ENCODE measurements at regions not wholly inside any gene's neighbourhood (a gene's known extent, or its start where the extent isn't known, plus 50 kb on each side); places are given as distances from the start of the nearest gene placed in this dataset.
"Not testable (repeated sequence)": the region's sequence is repeated elsewhere in the genome, so short reads cannot be mapped to it uniquely, and the experiment has no call there.

DNA sequence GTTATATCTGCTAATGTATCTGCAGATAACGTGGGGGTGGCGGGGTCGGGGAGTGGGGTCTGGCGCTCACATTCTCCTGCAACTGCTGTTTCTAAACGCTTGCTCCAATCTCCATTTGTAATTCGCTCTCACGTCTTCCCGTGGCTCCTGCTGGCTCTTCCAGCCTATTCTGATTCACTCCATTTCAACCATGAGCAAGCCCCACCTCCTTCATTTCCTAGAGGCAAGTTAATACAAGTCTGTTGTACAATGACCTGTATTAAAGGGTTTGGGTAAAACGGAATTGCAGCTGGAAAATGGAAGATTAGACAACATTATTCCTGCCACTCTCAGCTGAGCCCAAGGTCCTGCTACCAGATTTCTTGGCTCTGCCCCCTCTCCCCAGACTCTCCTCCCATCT, 132.3 kb downstream of the CSNK2A3 start:
- DNase-seq, result no peak

DNA sequence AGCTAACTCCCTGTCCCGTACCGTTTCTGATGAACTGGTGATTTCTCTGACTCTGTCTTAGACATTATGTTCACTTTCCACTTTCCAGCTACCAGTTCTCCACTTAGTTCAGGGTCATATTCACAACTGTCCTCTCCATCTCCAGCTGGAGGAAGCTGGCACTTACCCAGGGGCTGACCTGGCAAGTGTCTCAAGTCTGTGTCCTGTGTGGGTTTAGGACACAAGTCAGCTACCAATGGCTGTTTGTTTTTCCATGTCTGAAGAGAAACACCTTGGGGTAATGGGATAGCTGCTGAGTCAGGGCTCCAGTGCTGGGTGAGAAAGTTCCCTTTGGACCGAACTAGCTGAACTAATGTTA, 134.4 kb downstream of the CSNK2A3 start:
- DNase-seq, result no peak

DNA sequence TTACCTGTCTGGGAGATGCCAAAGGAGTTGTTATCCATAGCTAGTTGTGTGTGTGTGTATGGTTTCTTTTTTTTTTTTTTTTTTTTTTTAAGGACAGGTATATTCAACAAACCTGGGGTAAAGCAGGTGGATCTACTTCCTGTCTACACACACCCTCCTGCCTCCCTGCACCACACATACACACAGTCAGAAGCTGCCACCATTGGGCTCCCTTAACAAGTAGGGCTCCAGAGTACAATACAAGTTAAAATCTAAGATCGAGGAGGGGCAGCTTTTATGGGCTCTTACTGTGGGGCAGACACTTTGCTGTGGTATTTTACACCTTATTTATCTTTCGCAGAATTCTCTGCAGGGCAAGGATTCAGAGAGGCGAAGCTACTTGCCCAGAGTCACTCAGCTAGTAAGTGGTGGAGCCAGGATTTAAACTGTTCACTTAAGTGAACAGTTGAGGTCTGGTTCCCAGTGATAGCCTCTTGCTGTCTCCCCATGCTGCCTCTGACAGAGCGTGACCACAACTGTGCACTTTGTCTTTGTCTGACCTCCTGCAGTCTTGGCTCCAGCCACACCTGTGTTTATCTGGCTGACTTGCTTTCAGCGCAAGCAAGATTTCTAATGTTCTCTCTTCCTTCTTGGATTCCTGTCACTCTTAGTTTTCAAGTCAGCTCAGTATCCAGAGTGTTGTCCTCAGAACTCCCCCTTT, 135.0 kb downstream of the CSNK2A3 start:
- DNase-seq, result no peak

DNA sequence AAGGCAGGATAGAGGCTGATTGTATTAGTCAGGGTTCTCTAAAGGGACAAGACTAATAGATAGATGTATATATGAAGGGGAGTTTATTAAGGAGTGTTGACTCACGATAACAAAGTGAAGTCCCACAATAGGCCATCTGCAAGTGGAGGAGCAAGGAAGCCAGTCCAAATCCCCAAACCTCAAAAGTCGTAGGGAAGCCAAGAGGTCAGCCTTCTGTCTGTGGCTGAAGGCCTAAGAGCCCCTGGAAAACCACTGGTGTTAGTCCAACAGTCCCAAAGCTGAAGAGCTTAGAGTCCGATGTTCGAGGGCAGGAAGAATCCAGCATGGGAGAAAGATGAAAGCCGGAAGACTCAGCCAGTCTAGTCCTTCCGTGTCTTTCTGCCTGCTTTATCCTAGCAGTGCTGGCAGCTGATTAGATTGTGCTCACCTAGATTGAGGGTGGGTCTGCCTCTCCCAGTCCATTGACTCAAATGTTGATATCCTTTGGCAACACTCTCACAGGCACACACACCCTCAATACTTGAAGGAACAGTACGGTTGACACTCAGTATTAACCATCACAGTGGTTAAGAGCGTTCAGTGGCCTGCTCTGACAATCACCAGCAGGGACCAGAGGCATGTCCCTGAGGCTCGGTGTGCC, 135.6 kb downstream of the CSNK2A3 start:
- no peak for DNase-seq

DNA sequence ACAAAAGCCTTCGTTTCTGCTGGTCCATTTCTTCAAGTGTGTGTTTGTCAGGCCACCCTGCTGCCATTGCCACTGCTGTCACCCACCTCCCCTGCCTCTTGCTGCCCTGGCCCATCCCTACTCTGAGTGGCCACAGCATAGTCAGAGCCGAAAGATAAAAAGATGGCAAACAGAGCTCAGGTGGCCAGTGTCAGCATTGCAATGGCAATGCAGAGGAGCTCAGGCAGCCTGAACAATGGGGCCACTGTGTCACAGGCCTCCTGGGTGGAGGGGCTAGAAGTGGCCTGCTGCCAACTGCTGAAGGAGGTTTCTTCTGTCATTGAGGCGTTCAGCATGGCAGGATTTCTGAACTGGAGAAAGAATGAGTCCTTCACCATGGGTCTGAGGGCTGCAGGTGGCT, 137.1 kb downstream of the CSNK2A3 start:
- DNase-seq, result no peak

DNA sequence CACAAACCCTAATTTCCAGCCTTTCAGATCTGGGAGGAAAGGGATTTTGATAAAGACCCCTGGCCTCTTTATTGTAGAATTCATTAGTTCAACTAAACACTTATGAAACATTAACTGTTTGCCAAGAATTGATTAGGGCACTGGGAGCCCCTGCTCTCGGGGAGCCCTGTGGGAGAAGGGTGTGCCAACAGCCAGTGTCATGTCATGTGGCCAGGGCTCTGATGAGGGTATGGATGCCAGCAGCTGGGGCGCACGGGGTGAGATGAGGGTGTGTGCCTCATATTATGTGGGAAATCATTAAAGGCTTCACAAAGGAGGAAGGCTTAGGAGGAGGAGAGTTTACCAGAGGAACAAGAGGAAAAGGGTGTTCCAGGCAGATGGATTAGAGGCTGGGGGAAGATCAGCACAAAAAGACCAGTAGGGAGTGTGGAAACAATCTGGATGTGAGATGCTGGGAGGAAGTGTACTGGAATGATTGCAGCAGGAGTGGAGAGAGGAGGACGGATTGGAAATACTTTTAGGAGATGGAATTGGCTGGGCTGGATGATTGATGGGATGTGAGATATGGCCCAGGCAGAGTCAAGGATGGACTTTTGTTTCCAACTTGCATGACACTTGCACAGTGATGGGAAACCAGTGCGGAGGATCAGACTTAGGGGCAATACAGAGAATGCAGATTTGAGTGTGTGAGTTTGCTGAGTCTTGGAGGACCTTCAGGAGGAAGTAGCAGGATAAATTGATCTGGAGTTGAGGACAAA, 137.8 kb downstream of the CSNK2A3 start:
- DNase-seq, result no peak

DNA sequence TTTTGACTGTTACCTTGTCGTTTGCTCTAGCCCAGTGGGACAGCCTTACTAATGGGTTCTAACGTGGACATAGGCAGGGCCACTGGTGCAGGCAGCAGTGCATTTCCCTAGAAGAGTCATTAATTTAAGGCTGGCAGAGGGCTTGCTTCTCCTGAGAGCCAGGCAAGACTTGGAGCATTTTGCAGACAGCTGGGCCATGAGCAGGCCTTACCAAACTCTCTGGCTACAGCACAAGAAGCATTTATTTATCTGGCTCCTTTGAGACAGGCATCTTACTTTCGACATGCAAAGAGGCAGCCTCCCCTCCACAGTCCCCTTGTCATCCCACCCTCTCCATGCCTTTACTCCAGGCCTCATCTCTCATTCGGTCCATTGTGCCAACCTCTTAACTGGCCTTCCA, 139.9 kb downstream of the CSNK2A3 start:
- DNase-seq, result no peak

DNA sequence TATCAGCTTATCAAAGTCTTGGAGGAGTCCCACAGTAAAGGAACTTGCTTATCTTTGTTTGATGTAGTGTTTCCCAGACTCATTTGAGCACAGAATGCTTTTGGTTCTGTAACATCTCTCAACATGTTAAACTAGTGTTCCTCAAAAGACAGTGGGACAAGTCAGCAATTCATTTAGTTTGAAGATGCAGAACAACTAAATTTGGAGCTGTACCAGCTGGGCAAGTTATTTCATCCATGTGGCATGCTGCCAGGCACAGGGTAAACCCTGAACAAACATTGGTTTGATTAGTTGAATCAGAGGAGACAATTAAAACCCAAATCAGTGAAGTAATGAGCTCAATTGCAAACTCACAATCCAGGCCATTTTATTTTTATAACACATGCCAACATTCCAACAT, 141.2 kb downstream of the CSNK2A3 start:
- DNase-seq, result no peak

DNA sequence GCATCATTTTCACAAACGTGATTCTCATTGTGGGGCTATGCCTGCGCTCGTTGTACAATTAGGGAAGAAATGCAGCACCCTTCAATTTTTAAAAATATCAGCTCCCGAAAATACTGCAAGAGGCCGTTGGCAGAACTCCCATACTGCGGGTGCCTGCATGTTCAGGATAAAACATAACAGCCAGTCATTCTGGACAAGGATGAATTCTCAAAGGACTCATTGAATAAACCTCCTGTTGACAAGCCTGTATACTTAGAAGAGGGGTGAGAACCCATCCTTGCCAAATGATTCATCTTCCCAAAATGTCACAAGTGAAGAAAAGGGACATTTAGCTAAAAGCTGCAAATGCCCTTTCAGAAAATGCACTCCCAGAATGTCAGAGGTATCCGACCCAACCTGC, 141.9 kb downstream of the CSNK2A3 start:
- DNase-seq, result no peak

DNA sequence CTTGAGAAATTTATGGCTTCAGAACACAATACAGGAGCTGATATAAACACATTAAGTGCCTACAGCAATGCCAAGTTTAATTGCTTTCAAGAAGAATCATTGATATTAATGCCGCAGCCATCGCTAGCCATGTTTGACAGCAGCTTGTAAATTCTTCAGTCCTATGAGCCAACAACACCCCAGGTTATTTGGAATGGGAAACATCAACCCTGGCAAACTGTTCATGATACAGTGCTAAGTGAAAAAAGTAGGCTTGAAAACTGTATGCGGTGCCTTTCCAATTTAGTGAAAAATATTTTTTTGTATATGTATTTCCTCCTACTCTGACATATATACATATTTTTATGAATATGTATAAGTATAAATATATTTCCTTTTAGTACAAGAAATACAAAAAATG, 142.6 kb downstream of the CSNK2A3 start:
- no peak for DNase-seq

DNA sequence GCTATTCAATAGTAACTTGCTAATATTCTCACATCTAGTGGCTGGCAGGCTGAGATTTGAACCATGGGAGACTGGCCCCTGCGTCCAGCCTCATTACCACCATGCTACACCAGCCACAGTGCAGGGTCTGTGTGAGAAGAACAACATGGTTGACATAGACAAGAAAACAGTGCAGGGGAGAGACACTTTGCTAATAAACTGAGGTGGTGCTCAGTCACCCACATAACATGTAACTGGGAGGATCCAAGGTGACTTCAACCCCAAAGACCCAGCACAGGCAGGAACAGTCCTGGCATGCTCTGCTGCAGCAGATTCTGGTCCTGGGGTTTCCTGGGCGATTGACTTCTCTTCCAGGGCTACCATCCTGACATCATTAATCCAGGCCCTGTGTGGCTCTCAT, 143.1 kb downstream of the CSNK2A3 start:
- DNase-seq, result no peak

DNA sequence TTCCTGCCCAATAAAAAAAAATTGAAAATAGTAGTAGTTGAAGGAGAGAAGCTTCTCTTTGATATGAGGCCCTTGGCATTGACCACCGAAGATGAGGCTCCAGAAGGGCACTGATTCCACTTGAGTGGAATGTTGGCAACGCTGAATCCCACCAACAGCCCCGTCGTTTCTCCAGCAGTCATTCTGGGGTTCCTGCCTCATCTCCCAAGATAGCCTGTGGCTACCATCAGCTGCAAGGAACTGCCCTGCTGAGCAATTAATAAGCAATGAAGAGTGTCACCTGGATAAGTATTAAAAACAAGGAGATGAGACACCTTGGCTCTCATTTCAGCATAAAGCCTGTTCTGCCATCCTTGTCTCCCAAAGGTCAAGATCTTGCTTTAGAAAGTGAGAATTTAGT, 144.1 kb downstream of the CSNK2A3 start:
- DNase-seq, result no peak

DNA sequence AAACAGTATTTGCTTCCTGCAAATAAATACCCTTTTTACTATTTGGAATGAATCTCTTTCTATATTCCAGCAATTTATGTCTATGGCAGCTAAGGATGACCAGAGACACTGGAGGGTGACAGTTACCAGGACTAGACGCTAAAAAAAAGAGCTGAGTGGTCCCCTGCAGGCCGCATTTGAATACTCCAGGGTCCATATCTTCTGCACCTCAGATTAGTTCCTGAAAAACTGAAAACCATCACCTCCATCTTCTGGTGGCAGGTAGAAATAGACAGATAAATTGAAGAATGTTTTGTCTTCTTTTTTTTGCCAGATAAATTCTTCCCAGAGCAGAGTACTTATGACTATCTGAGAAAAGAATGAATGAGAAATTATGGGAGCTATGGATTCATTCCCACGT, 145.6 kb downstream of the CSNK2A3 start:
- DNase-seq, result no peak

DNA sequence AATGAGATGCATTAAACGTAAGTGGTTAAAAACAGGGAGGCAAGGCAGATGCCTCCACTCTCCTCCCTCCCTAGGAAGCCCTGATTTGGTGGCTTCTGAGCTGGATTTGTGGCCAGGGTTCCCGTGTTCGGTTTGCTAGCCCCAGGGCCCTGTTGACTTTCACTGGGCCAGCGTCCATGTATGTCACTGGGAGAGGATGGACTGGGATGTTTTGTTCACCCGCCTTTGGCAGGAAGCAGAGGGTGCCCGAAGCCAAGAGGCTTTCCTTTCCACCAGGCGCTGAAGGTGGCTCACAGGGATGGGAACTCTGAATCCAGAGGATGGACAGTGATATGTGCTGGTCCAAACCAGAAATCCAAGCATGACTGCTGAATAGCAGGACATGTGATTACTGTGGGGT, 146.6 kb downstream of the CSNK2A3 start:
- no peak for DNase-seq

DNA sequence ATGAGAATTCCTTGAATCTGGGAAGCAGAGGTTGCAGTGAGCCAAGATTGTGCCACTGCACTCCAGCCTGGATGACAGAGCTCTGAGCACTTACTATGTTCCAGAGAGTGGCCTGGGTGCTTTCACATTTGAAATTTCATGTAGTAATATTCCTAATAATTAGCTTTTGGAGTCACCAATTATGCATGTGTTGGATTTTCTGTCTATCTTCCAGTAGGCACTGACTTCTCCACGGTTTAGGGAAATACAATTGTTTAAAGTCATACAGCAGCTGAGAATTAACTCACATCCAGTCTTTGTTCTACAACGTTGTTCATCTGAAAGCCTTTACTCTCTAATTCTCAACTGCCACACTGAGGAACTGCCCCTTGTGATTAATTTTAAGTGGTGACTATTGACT, 150.2 kb downstream of the CSNK2A3 start:
- DNase-seq, result no peak

DNA sequence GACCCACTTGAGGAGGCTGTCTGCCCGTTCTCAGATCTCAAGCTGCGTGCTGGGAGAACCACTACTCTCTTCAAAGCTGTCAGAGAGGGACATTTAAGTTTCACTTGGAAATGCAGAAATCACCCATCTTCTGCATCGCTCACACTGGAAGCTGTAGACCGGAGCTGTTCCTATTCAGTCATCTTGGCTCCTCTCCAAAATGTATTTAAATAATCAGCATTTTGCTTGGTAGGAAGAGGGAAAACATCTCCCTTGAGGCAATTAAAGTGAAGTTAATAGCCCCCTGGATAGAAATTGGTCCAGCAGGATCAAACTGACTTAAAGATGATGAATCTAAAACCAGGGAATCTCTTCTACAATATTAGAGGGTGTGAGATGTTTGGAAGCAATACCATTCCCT, 151.7 kb downstream of the CSNK2A3 start:
- not testable (repeated sequence) for DNase-seq

DNA sequence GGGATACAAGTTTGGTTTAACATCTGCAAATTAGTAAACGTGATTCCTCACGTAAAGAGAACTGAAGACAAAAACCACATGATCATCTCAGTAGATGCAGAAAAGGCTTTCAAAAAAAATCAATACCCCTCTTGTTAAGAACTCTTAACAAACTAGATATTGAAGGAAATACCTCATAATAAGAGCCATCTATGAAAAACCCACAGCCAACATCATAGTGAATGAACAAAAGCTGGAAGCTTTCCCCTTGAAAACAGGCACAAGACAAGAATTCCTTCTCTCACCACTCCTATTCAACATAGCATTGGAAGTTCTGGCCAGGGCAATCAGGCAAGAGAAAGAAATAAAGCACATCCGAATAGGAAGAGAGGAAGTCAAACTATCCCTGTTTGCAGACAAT, 160.5 kb downstream of the CSNK2A3 start:
- DNase-seq, result no peak

DNA sequence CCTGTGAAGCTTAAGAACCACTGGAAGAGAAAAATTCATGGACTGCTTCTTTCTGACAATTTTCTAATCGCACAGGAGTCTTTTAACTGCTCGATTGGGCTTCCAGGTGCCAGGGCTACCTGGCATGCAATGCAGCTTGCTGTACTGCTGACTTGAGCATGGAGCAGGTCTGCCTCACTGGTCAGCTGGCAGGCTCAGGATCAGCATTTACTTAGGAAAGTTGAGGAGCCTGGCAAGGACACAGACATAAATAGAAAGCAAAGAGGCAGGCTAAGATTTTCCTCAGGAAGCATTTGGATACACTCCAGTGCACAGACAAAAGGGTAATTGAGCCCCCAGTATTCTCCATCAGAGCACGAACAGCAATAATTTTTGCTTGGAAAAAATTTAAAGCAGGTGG, 163.5 kb downstream of the CSNK2A3 start:
- DNase-seq, result no peak

DNA sequence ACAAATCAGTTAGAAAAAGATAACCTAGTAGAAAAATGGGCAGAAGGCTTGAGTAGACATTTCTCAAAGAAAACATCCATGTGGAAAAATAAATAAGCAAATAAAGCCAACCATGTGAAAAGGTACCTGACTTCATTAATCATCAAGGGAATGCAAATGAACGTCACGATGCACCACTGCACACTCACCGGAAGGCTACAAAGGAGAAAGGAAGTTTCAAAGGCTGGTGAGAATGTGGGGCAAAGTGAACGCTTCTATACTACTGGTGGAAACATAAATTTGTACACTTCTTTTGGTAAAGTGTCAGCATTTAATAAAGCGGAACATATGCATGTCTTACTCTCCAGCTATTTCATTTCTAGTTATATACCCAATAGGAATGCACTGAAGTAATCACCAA, 166.8 kb downstream of the CSNK2A3 start:
- DNase-seq, result no peak

DNA sequence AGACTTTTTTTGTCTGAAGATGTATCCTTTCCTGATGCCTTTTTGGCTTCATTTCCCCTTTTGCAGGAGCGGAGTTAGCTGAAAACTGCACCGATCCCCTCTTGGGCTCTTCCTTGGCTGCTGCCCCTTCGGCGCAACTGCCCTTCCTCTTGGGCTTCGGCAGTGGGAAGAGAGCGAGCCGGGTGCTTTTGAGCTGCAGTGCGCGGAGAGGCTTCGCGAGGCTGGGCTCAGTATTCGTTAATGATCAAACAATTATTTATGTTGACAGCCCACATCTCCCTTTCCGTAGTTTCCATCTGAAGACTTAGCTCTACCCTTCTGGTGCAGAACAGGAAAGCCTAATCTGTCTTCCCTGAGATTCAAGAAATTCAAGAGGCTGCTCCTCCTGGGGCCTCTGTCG, 170.8 kb downstream of the CSNK2A3 start:
- no peak for DNase-seq

DNA sequence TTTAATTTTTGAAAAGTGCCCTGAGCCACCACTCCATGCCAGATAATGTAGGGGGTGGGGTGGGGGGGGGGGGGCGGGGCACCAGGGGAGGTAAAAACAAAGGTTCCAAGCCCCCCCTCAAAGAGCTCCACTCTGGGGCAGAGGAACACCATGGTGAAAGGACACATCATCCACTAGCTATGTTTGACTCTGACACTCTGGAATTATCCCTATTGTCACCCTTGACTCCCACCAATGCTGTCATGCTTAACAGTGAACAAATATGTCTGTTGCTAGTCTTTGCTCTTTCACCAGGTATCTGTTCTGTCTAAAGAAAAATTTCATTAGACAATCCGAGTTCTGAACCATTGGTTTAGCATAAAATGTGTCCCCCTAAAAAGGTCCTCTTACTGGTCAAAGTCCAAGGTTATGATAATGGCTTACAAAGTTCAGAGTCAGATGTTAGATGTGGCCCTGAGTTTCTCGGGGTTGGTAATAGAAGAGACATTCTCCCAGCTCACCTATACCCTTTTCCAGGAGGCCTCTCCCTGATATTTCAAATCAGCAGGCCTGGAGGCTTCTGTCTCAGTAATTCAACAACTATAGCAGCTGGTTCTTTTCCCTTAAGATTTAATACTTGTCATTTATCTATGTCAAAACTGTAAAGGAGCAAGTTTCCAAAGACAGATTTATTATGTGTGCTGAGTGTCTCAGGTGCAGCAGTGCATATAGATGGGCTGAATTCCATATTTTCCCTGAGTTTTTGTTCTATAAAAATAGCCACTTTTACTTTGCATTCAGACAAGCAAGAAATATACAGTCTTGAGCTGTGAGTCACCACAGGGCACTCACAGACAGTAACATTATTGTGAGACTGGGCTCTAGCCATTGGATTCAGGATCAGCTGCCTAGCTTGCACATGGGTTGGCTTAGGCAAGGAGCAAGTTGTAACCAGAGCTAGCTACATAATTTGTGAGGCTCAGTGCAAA, 174.1 kb downstream of the CSNK2A3 start:
- DNase-seq, result no peak

DNA sequence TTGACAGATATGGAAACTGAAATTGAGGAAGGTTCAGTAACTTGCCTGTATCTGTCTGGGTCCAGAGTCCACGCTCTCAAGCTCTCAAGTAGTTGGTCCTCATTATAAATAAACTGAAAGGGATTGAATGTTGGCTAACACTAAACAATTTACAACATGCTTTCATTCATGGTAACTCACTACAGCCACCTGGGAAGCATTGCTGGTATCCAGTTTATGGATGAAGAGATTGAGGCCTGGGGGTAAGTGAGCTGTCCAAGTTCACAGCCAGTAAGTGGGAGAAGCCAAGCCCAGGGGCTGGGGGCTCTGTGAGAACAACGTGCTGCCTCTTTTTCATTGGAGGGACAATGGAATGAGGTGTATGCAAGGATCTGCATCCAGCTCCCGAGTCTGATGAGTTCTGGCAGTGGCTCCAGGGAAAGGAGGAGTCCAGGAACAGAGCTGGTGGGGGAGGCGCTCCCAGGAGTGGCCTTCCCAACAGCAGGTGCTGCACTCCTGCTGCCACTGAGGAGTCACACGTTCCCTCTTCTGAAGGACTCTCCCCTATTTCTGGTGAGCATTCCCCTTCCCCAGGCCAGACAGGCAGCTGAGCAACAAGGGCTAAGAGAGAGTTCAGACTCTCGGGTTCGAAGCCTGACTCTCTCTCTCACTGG, 175.8 kb downstream of the CSNK2A3 start:
- DNase-seq, result no peak

All from CD4-positive, alpha-beta T cell treated with Interferon gamma for 1 hour (primary cell).